Aorta (tissue), 5 donors: ENCODE measurements at regions not wholly inside any gene's neighbourhood (a gene's known extent, or its start where the extent isn't known, plus 50 kb on each side); places are given as distances from the start of the nearest gene placed in this dataset.

Experiments
- ATAC-seq: fragments of 200-7000 bp; cut with Tn5 transposase; one replicate; pipeline ENCODE4 v1.9.1; 2022; ENCODE audit warnings: moderate library complexity; ENCODE audit not compliant: low FRiP score
- DNase-seq, 2 donors: peaks; one replicate each; pipeline ENCODE4 v3.0.0-alpha.2; 2020
- H3K27ac ChIP-seq, 2 donors: one replicate each; pipeline ENCODE4 v1.5.1; 2013; ENCODE audit warnings: low read length in 2 of 2, mild to moderate bottlenecking in 2 of 2, moderate library complexity in 2 of 2, control low read depth in 1 of 2, inconsistent platforms in 1 of 2, low read depth in 1 of 2
- H3K27me3 ChIP-seq, 2 donors: one replicate each; pipeline ENCODE4 v1.6.1; 2013; ENCODE audit warnings: control low read depth in 1 of 2, low read length in 1 of 2, mild to moderate bottlenecking in 1 of 2, moderate library complexity in 1 of 2; ENCODE audit not compliant: insufficient read depth in 2 of 2, control insufficient read depth in 1 of 2
- H3K36me3 ChIP-seq, 2 donors: one replicate each; pipeline ENCODE4 v1.6.1; 2013; ENCODE audit warnings: control low read depth in 1 of 2, low read length in 1 of 2, mild to moderate bottlenecking in 1 of 2; ENCODE audit not compliant: insufficient read depth in 2 of 2, control insufficient read depth in 1 of 2
- H3K4me1 ChIP-seq, 2 donors: one replicate each; pipeline ENCODE4 v1.6.1; 2013; ENCODE audit warnings: low read length in 2 of 2, control low read depth in 1 of 2, mild to moderate bottlenecking in 1 of 2, moderate library complexity in 1 of 2; ENCODE audit not compliant: insufficient read depth in 2 of 2, control insufficient read depth in 1 of 2
- H3K4me3 ChIP-seq, 2 donors: one replicate each; pipeline ENCODE4 v1.5.1; 2013; ENCODE audit warnings: low read length in 2 of 2, control low read depth in 1 of 2, mild to moderate bottlenecking in 1 of 2
- H3K9me3 ChIP-seq: one replicate; pipeline ENCODE4 v1.6.1; 2013; ENCODE audit warnings: mild to moderate bottlenecking, low read length; ENCODE audit not compliant: control insufficient read depth
- WGBS, 2 donors: extraction: QIAGEN DNeasy Blood & Tissue Kit; methylation state at CpG; one replicate each; pipeline ENCODE4 v1.1.7; 2013; 5-methylcytosine and 5-hydroxymethylcytosine counted together
- intact Hi-C, 2 donors: fragments of 100-400 bp; cut with DNase I; formaldehyde crosslinking; loops; one replicate each; pipeline versions ENCODE4 v1.14.2 to v1.15.0; 2022
- donor health status: healthy with polysubstance abuse.
- donor health status: Bipolar disorder and iron deficiency.
- donor health status: DM: no; HTN: no; CAD: no.
- donor health status: DM: no; HTN: no; CAD: no.
- donor health status: DM: yes; HTN: yes; CAD: no.

GRCh38 chr2:66343259-66343658 lies 91.7 kb upstream of the MEIS1 start:
- DNase-seq = no peak
- no peaks in the 10 kb centered on the region for H3K27me3 ChIP-seq
- H3K9me3 ChIP-seq = peaks cover 5% of the 10 kb centered on the region
- no peaks in the 10 kb centered on the region for H3K4me1 ChIP-seq
- no peak overlapping the region for H3K4me3 ChIP-seq
- no peaks in the 10 kb centered on the region for H3K36me3 ChIP-seq
- H3K27ac ChIP-seq = no peak overlapping the region
- intact Hi-C loops = no loop called here
- WGBS, 2 donors = 82 to 92% methylated on average over 1 of the region's 1 CpG
- ATAC-seq = no peak

GRCh38 chr2:66340521-66340920 lies 94.4 kb upstream of the MEIS1 start:
- ATAC-seq (no peak), DNase-seq (no peak)
- Histone ChIP-seq H3K9me3 (peaks cover 1% of the 10 kb centered on the region), H3K36me3 (no peaks in the 10 kb centered on the region), H3K4me3 (no peak overlapping the region), H3K27me3 (no peaks in the 10 kb centered on the region), H3K27ac (no peak overlapping the region), H3K4me1 (no peaks in the 10 kb centered on the region)
- intact Hi-C loops = no loop called here
- WGBS, 2 donors = 94 to 95% methylated on average over 5 of the region's 5 CpGs

GRCh38 chr2:66334237-66335029 lies 100.5 kb upstream of the MEIS1 start:
- H3K4me1 ChIP-seq = no peaks in the 10 kb centered on the region
- H3K27me3 ChIP-seq = no peaks in the 10 kb centered on the region
- H3K36me3 ChIP-seq = no peaks in the 10 kb centered on the region
- DNase-seq (no peak), ATAC-seq (no peak)
- no peak overlapping the region for H3K27ac ChIP-seq
- H3K9me3 ChIP-seq = no peaks in the 10 kb centered on the region
- H3K4me3 ChIP-seq = no peak overlapping the region
- whole genome bisulfite sequencing, 2 donors = 63 to 67% methylated on average over 10 of the region's 10 CpGs
- intact Hi-C loops = no loop called here

- WGBS, 2 donors = 91 to 93% methylated on average over 5 of the region's 5 CpGs
- no peak for ATAC-seq
- intact Hi-C loops = no loop called here
These were observed 103.7 kb upstream of the MEIS1 start for GRCh38 chr2:66331176-66331575.

GRCh38 chr2:66329081-66329605 lies 105.8 kb upstream of the MEIS1 start:
- H3K27ac ChIP-seq = no peak overlapping the region
- H3K9me3 ChIP-seq = no peaks in the 10 kb centered on the region
- ATAC-seq (no peak), DNase-seq (no peak)
- no peaks in the 10 kb centered on the region for H3K4me1 ChIP-seq
- no peaks in the 10 kb centered on the region for H3K27me3 ChIP-seq
- no peak overlapping the region for H3K4me3 ChIP-seq
- intact Hi-C loops = no loop called here
- H3K36me3 ChIP-seq = no peaks in the 10 kb centered on the region
- WGBS, 2 donors = 89 to 93% methylated on average over 5 of the region's 5 CpGs

More at GRCh38 chr2:66331176-66331575, 103.7 kb upstream of the MEIS1 start:
- Histone ChIP-seq H3K9me3 (no peaks in the 10 kb centered on the region), H3K4me3 (no peak overlapping the region), H3K27ac (no peak overlapping the region), H3K27me3 (no peaks in the 10 kb centered on the region), H3K36me3 (no peaks in the 10 kb centered on the region), H3K4me1 (no peaks in the 10 kb centered on the region)
- no peak for DNase-seq

- DNase-seq = no peak
- no peaks in the 10 kb centered on the region for H3K36me3 ChIP-seq
- ATAC-seq = no peak
- no peak overlapping the region for H3K27ac ChIP-seq
- intact Hi-C loops = no loop called here
- no peaks in the 10 kb centered on the region for H3K4me1 ChIP-seq
- 93 to 96% methylated on average over 5 of the region's 5 CpGs for WGBS, 2 donors
- H3K9me3 ChIP-seq = no peaks in the 10 kb centered on the region
- H3K4me3 ChIP-seq = no peak overlapping the region
- H3K27me3 ChIP-seq = no peaks in the 10 kb centered on the region
These were observed 107.7 kb upstream of the MEIS1 start for GRCh38 chr2:66327066-66327740.

GRCh38 chr2:66324909-66325528 lies 109.9 kb upstream of the MEIS1 start:
- Histone ChIP-seq H3K4me1 (no peaks in the 10 kb centered on the region), H3K4me3 (no peak overlapping the region), H3K9me3 (no peaks in the 10 kb centered on the region), H3K27ac (no peak overlapping the region), H3K27me3 (no peaks in the 10 kb centered on the region), H3K36me3 (no peaks in the 10 kb centered on the region)
- intact Hi-C loops = no loop called here
- WGBS, 2 donors = 82 to 85% methylated on average over 4 of the region's 4 CpGs
- ATAC-seq = no peak
- no peak for DNase-seq

- intact Hi-C loops = no loop called here
- no peaks in the 10 kb centered on the region for H3K27me3 ChIP-seq
- no peaks in the 10 kb centered on the region for H3K4me1 ChIP-seq
- 79 to 85% methylated on average over 6 of the region's 6 CpGs for WGBS, 2 donors
- H3K27ac ChIP-seq = no peak overlapping the region
- ATAC-seq (no peak), DNase-seq (no peak)
- H3K4me3 ChIP-seq = no peak overlapping the region
- no peaks in the 10 kb centered on the region for H3K9me3 ChIP-seq
- no peaks in the 10 kb centered on the region for H3K36me3 ChIP-seq
These were observed 110.6 kb upstream of the MEIS1 start for GRCh38 chr2:66324356-66324755.
